OCI-LY3 (cell line): ENCODE measurements at regions not wholly inside any gene's neighbourhood (a gene's known extent, or its start where the extent isn't known, plus 50 kb on each side); places are given as distances from the start of the nearest gene placed in this dataset.

ENCODE experiments used
- CTCF ChIP-seq: fragments of 200-600, 300-600 bp; sonication (generic); IDR thresholded peaks from 2 replicates; pipeline ENCODE4 v1.5.1; 2014; ENCODE audit warnings: antibody characterized with exemption, low read length, low read depth
- EZH2phosphoT487 ChIP-seq: fragments of 200-600 bp; shearing (Covaris generic); IDR thresholded peaks from 2 replicates; pipeline ENCODE4 v1.6.1; 2018; ENCODE audit warnings: antibody characterized with exemption, mixed run types, low read depth

- TF ChIP-seq CTCF, result no peak
- no peak for TF ChIP-seq EZH2phosphoT487
Observed at GRCh38 chrX:138858438-138858837, 146.9 kb upstream of the FGF13 start.
